ENCODE measurements at regions not wholly inside any gene's neighbourhood (a gene's known extent, or its start where the extent isn't known, plus 50 kb on each side); places are given as distances from the start of the nearest gene placed in this dataset.
"Not testable (repeated sequence)": the region's sequence is repeated elsewhere in the genome, so short reads cannot be mapped to it uniquely, and the experiment has no call there.

- Histone ChIP-seq H3K9me3 (ENCODE audit: control insufficient read depth, low read length) (no peaks in the 10 kb centered on the region), H3K36me3 (ENCODE audit: control insufficient read depth, insufficient read depth, low read length) (no peaks in the 10 kb centered on the region), H3K4me1 (no peaks in the 10 kb centered on the region)
Measured at GRCh38 chr2:132276571-132276981, 114.8 kb upstream of the ANKRD30BL start.

GRCh38 chr2:132278267-132278666 is 116.5 kb upstream of the ANKRD30BL start:
- Histone ChIP-seq H3K9ac (no peak overlapping the region), H3K27me3 (ENCODE audit: control insufficient read depth, insufficient read depth, low read length) (no peaks in the 10 kb centered on the region), H3K9me3 (ENCODE audit: control insufficient read depth, low read length) (no peaks in the 10 kb centered on the region), H3K4me1 (no peaks in the 10 kb centered on the region), H2AFZ (no peak overlapping the region), H3K4me2 (ENCODE audit: low read length) (no peak overlapping the region), H3K36me3 (ENCODE audit: control insufficient read depth, insufficient read depth, low read length) (no peaks in the 10 kb centered on the region), H3K27ac (no peak overlapping the region), H3K79me2 (no peaks in the 10 kb centered on the region), H3K4me3 (ENCODE audit: low read depth, low read length) (no peak overlapping the region)
- TF ChIP-seq CTCF (IDR thresholded peaks at IDR 0.05): no peak

More at GRCh38 chr2:132276571-132276981, 114.8 kb upstream of the ANKRD30BL start:
- Histone ChIP-seq H3K9ac (no peak overlapping the region), H3K4me2 (ENCODE audit: low read length) (no peak overlapping the region), H3K79me2 (no peaks in the 10 kb centered on the region), H2AFZ (no peak overlapping the region), H3K27me3 (ENCODE audit: control insufficient read depth, insufficient read depth, low read length) (no peaks in the 10 kb centered on the region), H3K4me3 (ENCODE audit: low read depth, low read length) (no peak overlapping the region), H3K27ac (no peak overlapping the region)
- no peak for TF ChIP-seq CTCF (IDR thresholded peaks at IDR 0.05)

GRCh38 chr2:132279344-132279743 is 117.6 kb upstream of the ANKRD30BL start:
- H3K36me3 ChIP-seq (ENCODE audit: control insufficient read depth, insufficient read depth, low read length): no peaks in the 10 kb centered on the region
- H3K79me2 ChIP-seq: no peaks in the 10 kb centered on the region
- H3K4me1 ChIP-seq: no peaks in the 10 kb centered on the region
- H2AFZ ChIP-seq: no peak overlapping the region
- H3K4me2 ChIP-seq (ENCODE audit: low read length): no peak overlapping the region
- no peak overlapping the region for H3K4me3 ChIP-seq (ENCODE audit: low read depth, low read length)
- no peak overlapping the region for H3K9ac ChIP-seq
- H3K9me3 ChIP-seq (ENCODE audit: control insufficient read depth, low read length): no peaks in the 10 kb centered on the region
- no peak for TF ChIP-seq CTCF (IDR thresholded peaks at IDR 0.05)
- H3K27ac ChIP-seq: no peak overlapping the region
- no peaks in the 10 kb centered on the region for H3K27me3 ChIP-seq (ENCODE audit: control insufficient read depth, insufficient read depth, low read length)

GRCh38 chr2:132279930-132280615 is 118.3 kb upstream of the ANKRD30BL start:
- no peaks in the 10 kb centered on the region for H3K9me3 ChIP-seq (ENCODE audit: control insufficient read depth, low read length)
- no peak overlapping the region for H3K4me3 ChIP-seq (ENCODE audit: low read depth, low read length)
- H3K79me2 ChIP-seq: no peaks in the 10 kb centered on the region
- H3K27me3 ChIP-seq (ENCODE audit: control insufficient read depth, insufficient read depth, low read length): no peaks in the 10 kb centered on the region
- no peak for TF ChIP-seq CTCF (IDR thresholded peaks at IDR 0.05)
- no peak overlapping the region for H3K4me2 ChIP-seq (ENCODE audit: low read length)
- H2AFZ ChIP-seq: no peak overlapping the region
- no peaks in the 10 kb centered on the region for H3K36me3 ChIP-seq (ENCODE audit: control insufficient read depth, insufficient read depth, low read length)
- no peak overlapping the region for H3K9ac ChIP-seq
- no peaks in the 10 kb centered on the region for H3K4me1 ChIP-seq
- H3K27ac ChIP-seq: no peak overlapping the region

GRCh38 chr2:132280912-132281311 is 119.2 kb upstream of the ANKRD30BL start:
- no peaks in the 10 kb centered on the region for H3K4me1 ChIP-seq
- H3K9ac ChIP-seq: no peak overlapping the region
- H3K4me3 ChIP-seq (ENCODE audit: low read depth, low read length): no peak overlapping the region
- no peaks in the 10 kb centered on the region for H3K79me2 ChIP-seq
- H3K36me3 ChIP-seq (ENCODE audit: control insufficient read depth, insufficient read depth, low read length): no peaks in the 10 kb centered on the region
- H3K9me3 ChIP-seq (ENCODE audit: control insufficient read depth, low read length): no peaks in the 10 kb centered on the region
- H3K4me2 ChIP-seq (ENCODE audit: low read length): no peak overlapping the region
- no peaks in the 10 kb centered on the region for H3K27me3 ChIP-seq (ENCODE audit: control insufficient read depth, insufficient read depth, low read length)
- H3K27ac ChIP-seq: no peak overlapping the region
- no peak for TF ChIP-seq CTCF (IDR thresholded peaks at IDR 0.05)
- no peak overlapping the region for H2AFZ ChIP-seq

GRCh38 chr2:132282104-132282503 is 120.4 kb upstream of the ANKRD30BL start:
- H3K27ac ChIP-seq; H3K4me1 ChIP-seq; H3K4me2 ChIP-seq (ENCODE audit: low read length); H3K9ac ChIP-seq; H3K36me3 ChIP-seq (ENCODE audit: control insufficient read depth, insufficient read depth, low read length); H3K9me3 ChIP-seq (ENCODE audit: control insufficient read depth, low read length); H3K4me3 ChIP-seq (ENCODE audit: low read depth, low read length); H3K79me2 ChIP-seq; H3K27me3 ChIP-seq (ENCODE audit: control insufficient read depth, insufficient read depth, low read length); H2AFZ ChIP-seq: not testable (repeated sequence)
